GM18508 (cell line): ENCODE measurements at regions not wholly inside any gene's neighbourhood (a gene's known extent, or its start where the extent isn't known, plus 50 kb on each side); places are given as distances from the start of the nearest gene placed in this dataset.

Source experiments
- ATAC-seq: cut with Tn5 transposase; IDR thresholded peaks from one replicate; pipeline ENCODE4 v1.9.1; 2021; ENCODE audit warnings: moderate number of reproducible peaks; ENCODE audit not compliant: insufficient read depth, unreplicated experiment

GRCh38 chrX:27924718-27925117 is 56.5 kb downstream of the DCAF8L1 start:
- ATAC-seq, result no peak

DNA sequence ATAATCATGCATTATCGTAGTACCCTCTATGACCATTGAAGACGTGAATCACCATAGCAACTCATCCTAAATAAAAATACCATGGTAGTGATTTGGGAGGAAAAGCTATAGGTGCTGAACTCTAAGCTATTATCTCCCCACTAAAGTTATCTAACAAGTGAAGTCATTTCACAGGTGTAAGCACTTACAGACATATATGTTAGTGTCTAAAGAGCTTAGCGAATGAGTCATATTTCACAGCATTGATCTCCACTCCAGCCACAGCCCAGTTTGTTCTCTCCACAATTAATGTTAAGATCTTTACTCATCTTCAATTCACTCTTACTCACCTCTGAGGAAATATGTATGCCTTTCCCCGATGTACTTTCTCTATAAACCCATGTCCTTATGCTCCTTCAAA is 57.0 kb downstream of the DCAF8L1 start:
- no peak for ATAC-seq

DNA sequence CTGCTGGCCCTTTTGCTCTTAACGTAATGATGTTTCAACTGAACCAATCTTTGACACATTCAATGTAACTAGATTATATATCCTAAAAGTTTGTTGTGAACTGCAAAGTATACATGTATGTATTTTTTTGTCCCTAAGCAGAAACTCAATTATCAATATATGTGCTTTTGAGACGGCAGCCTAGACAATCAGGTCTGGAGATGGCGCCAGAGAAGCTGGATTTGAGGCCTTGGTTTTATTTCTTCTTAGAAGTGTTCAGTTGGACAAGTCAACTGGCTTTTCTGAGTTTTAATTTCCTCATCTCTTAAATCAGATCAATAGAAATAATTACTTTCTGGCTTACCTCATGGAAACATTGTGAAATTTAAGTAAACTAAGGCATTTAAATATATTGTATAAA is 62.5 kb downstream of the DCAF8L1 start:
- no peak for ATAC-seq

DNA sequence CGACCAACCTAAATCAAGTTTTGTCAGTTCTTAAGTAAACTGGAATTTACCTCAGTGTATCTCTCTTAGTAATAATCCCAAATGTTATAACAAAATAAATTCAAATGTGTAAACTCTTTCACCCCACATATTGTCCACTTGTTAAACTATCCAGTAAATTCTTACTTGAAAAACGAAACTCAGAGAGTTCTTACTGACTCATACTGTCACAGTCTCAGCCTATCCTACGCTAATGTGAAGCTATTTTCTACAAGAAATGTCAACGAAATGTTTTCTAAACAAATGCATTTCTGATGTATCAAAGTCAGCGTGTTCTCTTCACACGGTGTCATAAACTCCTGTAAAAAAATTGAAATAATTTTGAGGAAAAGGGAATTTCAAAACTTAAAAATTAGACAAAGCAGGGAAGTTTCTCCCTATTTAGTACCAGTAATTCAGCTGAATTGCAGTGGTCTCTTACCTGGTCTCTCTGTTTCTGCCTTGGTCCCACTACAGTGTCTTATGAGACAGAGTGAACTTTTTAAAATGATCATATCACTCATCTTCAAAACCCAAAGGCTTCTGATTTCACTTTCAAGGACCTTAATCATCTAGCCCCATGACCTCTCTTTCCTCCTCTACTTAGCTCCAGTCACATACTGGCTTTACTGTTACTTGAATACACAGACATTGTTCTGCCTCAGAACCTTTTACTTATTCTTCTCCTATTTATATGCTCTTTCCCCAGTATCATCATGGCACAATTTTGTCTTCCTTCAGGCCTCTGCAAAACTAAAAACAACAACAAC is 63.3 kb downstream of the DCAF8L1 start:
- no peak for ATAC-seq

- peak; percentile 79 for ATAC-seq
Observed at GRCh38 chrX:27915617-27916016, 65.6 kb downstream of the DCAF8L1 start.

DNA sequence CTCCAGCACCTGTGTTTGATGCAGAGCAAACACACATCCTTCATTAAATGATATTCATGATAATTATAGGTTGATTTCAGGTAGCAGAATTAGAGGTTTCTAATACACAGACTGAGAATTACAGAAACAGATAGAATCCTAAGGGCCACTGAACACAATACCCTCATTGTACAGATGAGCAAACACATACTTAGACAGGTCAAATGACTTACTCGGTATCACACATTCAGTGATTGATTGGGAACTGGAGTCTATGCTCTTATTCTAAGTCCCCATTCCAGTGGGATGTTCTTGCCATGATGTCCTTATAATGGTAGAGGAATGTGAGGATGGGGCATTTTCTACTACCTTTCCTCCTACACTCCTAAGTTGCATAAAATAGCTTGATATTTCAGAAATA is 70.8 kb downstream of the DCAF8L1 start:
- ATAC-seq, result no peak

GRCh38 chrX:27903960-27904359 is 77.3 kb downstream of the DCAF8L1 start:
- no peak for ATAC-seq

GRCh38 chrX:27893871-27894270 is 86.1 kb downstream of the MAGEB10 start:
- ATAC-seq, result no peak

GRCh38 chrX:27893211-27893610 is 85.4 kb downstream of the MAGEB10 start:
- no peak for ATAC-seq

DNA sequence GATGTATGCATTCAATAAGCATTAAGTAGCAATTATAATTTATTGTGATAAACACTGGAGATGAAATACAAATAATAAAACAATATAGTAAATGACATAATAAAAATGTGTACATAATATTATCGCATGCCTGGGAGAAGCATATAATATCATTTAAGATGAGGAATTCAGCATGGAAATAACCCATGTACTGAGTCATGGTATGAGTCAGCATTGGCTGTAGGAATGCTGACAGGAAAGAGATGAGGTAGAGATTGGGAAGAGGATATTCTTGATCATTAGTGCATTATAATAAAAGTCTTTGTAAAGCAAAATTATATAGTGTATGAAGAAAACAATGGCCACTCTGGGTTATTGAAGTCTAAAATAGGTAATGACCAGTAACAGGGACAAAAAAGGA is 82.8 kb downstream of the MAGEB10 start:
- ATAC-seq, result no peak

GRCh38 chrX:27889878-27890277 is 82.1 kb downstream of the MAGEB10 start:
- ATAC-seq, result no peak

DNA sequence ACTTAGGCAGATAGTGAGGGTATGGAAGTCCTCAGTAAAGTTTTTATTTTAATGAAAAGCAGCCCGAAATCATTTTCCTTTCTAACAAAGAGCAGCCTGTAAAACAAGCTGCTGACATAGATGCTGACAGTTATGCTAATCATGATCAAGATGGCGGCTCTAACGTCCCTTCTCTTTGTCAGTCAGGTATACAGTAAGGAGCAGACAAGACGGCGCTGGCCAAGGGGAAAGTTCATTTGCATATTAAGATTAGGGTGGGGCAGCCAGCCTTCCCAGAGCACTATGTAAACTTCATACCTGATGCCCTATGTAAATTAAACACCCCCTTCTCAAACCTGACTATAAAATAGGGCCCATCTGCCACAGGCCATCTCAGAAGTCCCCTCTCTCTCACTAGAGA is 76.9 kb downstream of the MAGEB10 start:
- ATAC-seq, result no peak

GRCh38 chrX:27883468-27884092 is 75.8 kb downstream of the MAGEB10 start:
- no peak for ATAC-seq

GRCh38 chrX:27882695-27883094 is 74.9 kb downstream of the MAGEB10 start:
- ATAC-seq, result no peak

DNA sequence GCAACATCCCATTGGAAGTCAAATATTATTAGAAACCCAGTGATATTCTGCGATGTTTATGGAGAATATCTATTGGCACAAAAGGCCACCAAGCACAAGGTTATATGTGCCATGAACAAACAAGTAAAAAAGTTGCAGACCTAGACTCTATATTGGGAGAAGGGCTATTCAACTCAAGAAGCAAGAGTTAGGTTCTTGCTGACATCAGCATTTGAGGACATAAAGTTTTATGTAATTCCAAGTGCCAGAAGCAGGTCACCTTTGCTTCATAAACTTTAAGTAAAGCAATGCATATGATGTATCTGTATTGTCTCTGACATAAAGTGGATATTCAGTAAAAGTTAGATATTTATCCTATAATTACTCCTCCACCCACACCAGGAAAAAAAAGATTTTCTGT is 71.1 kb downstream of the MAGEB10 start:
- no peak for ATAC-seq
